B cell (primary cell): ENCODE measurements at regions not wholly inside any gene's neighbourhood (a gene's known extent, or its start where the extent isn't known, plus 50 kb on each side); places are given as distances from the start of the nearest gene placed in this dataset.

Source experiments
- ATAC-seq: fragments of 200-7000 bp; cut with Tn5 transposase; one replicate; pipeline ENCODE4 v1.10.0; 2021; ENCODE audit warnings: low read depth, mild to moderate bottlenecking, moderate number of reproducible peaks, moderate library complexity
- CTCF ChIA-PET: fragments of 350-600 bp; sonication (Branson Sonifier 250); formaldehyde crosslinking; loops from one replicate; lab custom pipeline; 2021; ENCODE audit warnings: antibody characterized with exemption, inconsistent platforms; lab: Charles Lee
- POLR2A ChIA-PET: fragments of 350-600 bp; sonication (Branson Sonifier 250); formaldehyde crosslinking; loops from one replicate; lab custom pipeline; 2021; ENCODE audit warnings: antibody characterized with exemption; lab: Charles Lee
- DNase-seq: peaks from one replicate; pipeline ENCODE4 v3.0.0; 2013
- H2AFZ ChIP-seq: 2 replicates; pipeline ENCODE4 v1.6.1; 2012; ENCODE audit warnings: mild to moderate bottlenecking, low read depth, low read length; ENCODE audit not compliant: insufficient read depth, poor library complexity, severe bottlenecking
- H3K27ac ChIP-seq, 2 donors: 1 replicate in 1 of 2; 2 replicates in 1 of 2; pipeline ENCODE4 v1.5.1; 2012 to 2013; ENCODE audit warnings: low read length in 2 of 2, mild to moderate bottlenecking in 2 of 2, moderate library complexity in 1 of 2
- H3K27me3 ChIP-seq, 4 experiments: fragments of 200-600 bp in 1 of 4; sonication (generic) in 1 of 4; replicated peaks in 1 of 4; 1 replicate in 2 of 4; 2 replicates in 2 of 4; pipeline versions ENCODE4 v1.6.1 to v1.7.0; 2013 to 2016; ENCODE audit warnings: low read length in 3 of 4, mild to moderate bottlenecking in 2 of 4, mixed read lengths in 1 of 4, moderate library complexity in 1 of 4; ENCODE audit not compliant: insufficient read depth in 4 of 4, control insufficient read depth in 3 of 4; ENCODE audit errors: control extremely low read depth in 1 of 4
- H3K36me3 ChIP-seq, 2 experiments: replicated peaks in 1 of 2; 1 replicate in 1 of 2; 2 replicates in 1 of 2; pipeline versions ENCODE4 v1.6.1 to v1.7.1; 2013; ENCODE audit warnings: low read length in 1 of 2; ENCODE audit not compliant: insufficient read depth in 2 of 2, control insufficient read depth in 1 of 2; ENCODE audit errors: control extremely low read depth in 1 of 2, extremely low read depth in 1 of 2
- H3K4me1 ChIP-seq, 2 donors: fragments of 200-600 bp in 1 of 2; sonication (generic) in 1 of 2; 1 replicate in 1 of 2; 2 replicates in 1 of 2; pipeline versions ENCODE4 v1.5.1 to v1.6.1; 2013 to 2017; ENCODE audit warnings: low read length in 2 of 2; ENCODE audit not compliant: control insufficient read depth in 2 of 2, insufficient read depth in 2 of 2
- H3K4me2 ChIP-seq: replicated peaks from 2 replicates; pipeline ENCODE3; 2012; ENCODE audit warnings: mild to moderate bottlenecking, low read depth, low read length; ENCODE audit not compliant: poor library complexity, severe bottlenecking
- H3K4me3 ChIP-seq, 5 experiments: fragments of 200-600 bp in 1 of 5; sonication (generic) in 1 of 5; 1 replicate in 3 of 5; 2 replicates in 2 of 5; pipeline versions ENCODE4 v1.5.1 to v1.7.0; 2011 to 2016; ENCODE audit warnings: low read length in 4 of 5, mild to moderate bottlenecking in 4 of 5, low read depth in 2 of 5, control low read depth in 1 of 5, moderate library complexity in 1 of 5; ENCODE audit not compliant: insufficient read depth in 1 of 5; ENCODE audit errors: control extremely low read depth in 1 of 5, extremely low read depth in 1 of 5
- H3K79me2 ChIP-seq: fragments of 200-600 bp; sonication (generic); one replicate; pipeline ENCODE4 v1.6.0; 2016; ENCODE audit warnings: low read length; ENCODE audit not compliant: control insufficient read depth, insufficient read depth
- H3K9ac ChIP-seq: fragments of 200-600 bp; sonication (generic); 2 replicates; pipeline ENCODE4 v1.6.1; 2017; ENCODE audit warnings: mild to moderate bottlenecking, low read length, moderate library complexity
- H3K9me3 ChIP-seq, 3 donors: one replicate each; pipeline versions ENCODE4 v1.6.1 to v1.7.1; 2013; ENCODE audit warnings: low read length in 2 of 3; ENCODE audit not compliant: control insufficient read depth in 2 of 3, insufficient read depth in 1 of 3; ENCODE audit errors: control extremely low read depth in 1 of 3
- H4K20me1 ChIP-seq: 2 replicates; pipeline ENCODE4 v1.6.0; 2012; ENCODE audit warnings: mild to moderate bottlenecking, low read length; ENCODE audit not compliant: insufficient read depth, control insufficient read depth, poor library complexity, severe bottlenecking
- H3K27ac Mint-ChIP-seq: one replicate; pipeline ENCODE4 v1.8.0; 2021; ENCODE audit warnings: mixed read lengths
- H3K27me3 Mint-ChIP-seq: one replicate; pipeline ENCODE4 v1.8.0; 2021; ENCODE audit warnings: mixed read lengths
- H3K4me1 Mint-ChIP-seq: one replicate; pipeline ENCODE4 v1.8.0; 2021; ENCODE audit warnings: mixed read lengths
- H3K4me3 Mint-ChIP-seq: one replicate; pipeline ENCODE4 v1.8.0; 2021; ENCODE audit warnings: mixed read lengths
- H3K9me3 Mint-ChIP-seq: one replicate; pipeline ENCODE4 v1.8.0; 2022; ENCODE audit warnings: mixed read lengths; ENCODE audit not compliant: insufficient read depth
- EZH2 ChIP-seq: IDR thresholded peaks from 2 replicates; pipeline ENCODE4 v1.6.1; 2012; ENCODE audit warnings: borderline replicate concordance, low read depth, mild to moderate bottlenecking, moderate library complexity, low read length; ENCODE audit not compliant: insufficient read depth, poor library complexity, severe bottlenecking
- WGBS: methylation state at CpG from one replicate; pipeline ENCODE4 v1.1.5; 2013; ENCODE audit warnings: missing lambda C conversion rate; ENCODE audit not compliant: insufficient coverage; 5-methylcytosine and 5-hydroxymethylcytosine counted together
- intact Hi-C: fragments of 100-400 bp; cut with micrococcal nuclease; formaldehyde crosslinking; loops from one replicate; pipeline ENCODE4 v1.10.0; 2022
- TF ChIP-seq, protein P1 (sequence below): fragments of 200-600 bp; IDR thresholded peaks from one replicate; pipeline ENCODE4 v1.8.0; 2022; ENCODE audit warnings: antibody characterized with exemption, mild to moderate bottlenecking

DNA sequence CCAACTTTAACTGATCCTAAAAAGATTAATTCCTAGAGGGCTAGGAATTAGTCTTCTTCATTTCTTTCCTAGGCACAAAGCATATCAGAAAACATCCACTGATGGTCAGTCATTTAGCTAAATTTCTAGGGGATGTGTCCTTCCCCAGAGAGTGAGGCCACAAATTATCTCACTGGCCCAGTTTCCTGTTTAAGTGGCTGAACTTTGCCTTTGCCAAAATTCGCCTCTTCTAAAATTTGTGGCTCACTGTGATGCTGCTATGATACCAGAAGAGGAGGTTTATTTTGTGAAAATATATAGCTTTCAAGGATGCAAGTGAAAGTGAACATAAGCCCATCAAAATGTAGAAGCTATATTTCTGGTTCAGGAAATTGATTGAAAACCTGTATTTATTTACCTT lies 98.1 kb upstream of the FER start:
- ChIA-PET CTCF (interaction anchor here (1.5 to 1.6 kb wide), 2 partner anchors 8 to 32 kb away, joined by 5 read pairs; no protein-coding TSS in a partner anchor), POLR2A (no interaction called here)
- Histone ChIP-seq H3K4me2 (no peak overlapping the region), H3K4me1 (no peaks in the 10 kb centered on the region), H3K27ac (no peak overlapping the region), H2AFZ (no peak overlapping the region), H3K27me3 (no peaks in the 10 kb centered on the region), H3K79me2 (no peaks in the 10 kb centered on the region), H3K4me3 (no peak overlapping the region), H3K9ac (no peak overlapping the region), H4K20me1 (no peaks in the 10 kb centered on the region), H3K36me3 (no peaks in the 10 kb centered on the region), H3K9me3 (peaks cover 0 to 12% (median 11%) of the 10 kb centered on the region in 3 donors)
- Mint-ChIP-seq H3K27ac (no peak overlapping the region), H3K4me1 (no peaks in the 10 kb centered on the region), H3K4me3 (no peak overlapping the region), H3K9me3 (peaks cover 8% of the 10 kb centered on the region), H3K27me3 (peaks cover 6% of the 10 kb centered on the region)
- DNase-seq (no peak), ATAC-seq (no peak)
- TF ChIP-seq, protein P1, sequence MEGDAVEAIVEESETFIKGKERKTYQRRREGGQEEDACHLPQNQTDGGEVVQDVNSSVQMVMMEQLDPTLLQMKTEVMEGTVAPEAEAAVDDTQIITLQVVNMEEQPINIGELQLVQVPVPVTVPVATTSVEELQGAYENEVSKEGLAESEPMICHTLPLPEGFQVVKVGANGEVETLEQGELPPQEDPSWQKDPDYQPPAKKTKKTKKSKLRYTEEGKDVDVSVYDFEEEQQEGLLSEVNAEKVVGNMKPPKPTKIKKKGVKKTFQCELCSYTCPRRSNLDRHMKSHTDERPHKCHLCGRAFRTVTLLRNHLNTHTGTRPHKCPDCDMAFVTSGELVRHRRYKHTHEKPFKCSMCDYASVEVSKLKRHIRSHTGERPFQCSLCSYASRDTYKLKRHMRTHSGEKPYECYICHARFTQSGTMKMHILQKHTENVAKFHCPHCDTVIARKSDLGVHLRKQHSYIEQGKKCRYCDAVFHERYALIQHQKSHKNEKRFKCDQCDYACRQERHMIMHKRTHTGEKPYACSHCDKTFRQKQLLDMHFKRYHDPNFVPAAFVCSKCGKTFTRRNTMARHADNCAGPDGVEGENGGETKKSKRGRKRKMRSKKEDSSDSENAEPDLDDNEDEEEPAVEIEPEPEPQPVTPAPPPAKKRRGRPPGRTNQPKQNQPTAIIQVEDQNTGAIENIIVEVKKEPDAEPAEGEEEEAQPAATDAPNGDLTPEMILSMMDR: no peak
- TF ChIP-seq EZH2: no peak
- intact Hi-C loops: no loop called here
- WGBS: no CpG with 5 or more reads among the region's 1 CpG

DNA sequence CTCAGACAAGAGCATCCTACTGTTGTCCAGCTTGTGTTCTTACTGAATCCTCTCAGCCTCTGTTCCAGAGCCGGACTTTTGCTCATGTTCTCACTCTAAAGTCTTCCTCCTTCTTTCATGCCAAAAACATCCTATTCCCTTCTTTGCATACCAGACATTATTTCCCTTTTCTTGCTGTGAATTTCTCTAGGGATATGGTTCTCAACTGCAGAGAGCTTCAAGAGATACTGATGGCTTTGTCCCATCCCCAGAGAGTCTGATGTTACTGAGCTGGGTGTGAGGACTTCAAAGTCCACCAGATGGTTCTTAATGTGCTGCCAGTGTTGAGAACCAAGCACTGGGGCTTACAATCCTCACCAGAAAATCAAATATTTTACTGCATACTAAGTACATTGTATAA lies 98.6 kb upstream of the FER start:
- H3K4me1 Mint-ChIP-seq: no peaks in the 10 kb centered on the region
- intact Hi-C loops: no loop called here
- no peak overlapping the region for H3K4me3 ChIP-seq
- no peak for ATAC-seq
- no peak overlapping the region for H3K27ac Mint-ChIP-seq
- no peak overlapping the region for H3K9ac ChIP-seq
- H3K27ac ChIP-seq: no peak overlapping the region
- H3K27me3 ChIP-seq: no peaks in the 10 kb centered on the region
- H3K4me2 ChIP-seq: no peak overlapping the region
- no peak for TF ChIP-seq EZH2
- TF ChIP-seq, protein P1: no peak
- no peaks in the 10 kb centered on the region for H3K79me2 ChIP-seq
- CTCF ChIA-PET: interaction anchor here (1.6 kb wide), 1 partner anchor 32 kb away, joined by 5 read pairs; no protein-coding TSS in a partner anchor
- no peaks in the 10 kb centered on the region for H3K36me3 ChIP-seq
- no peak overlapping the region for H3K4me3 Mint-ChIP-seq
- POLR2A ChIA-PET: no interaction called here
- peaks cover 0 to 12% (median 11%) of the 10 kb centered on the region in 3 donors for H3K9me3 ChIP-seq
- peaks cover 8% of the 10 kb centered on the region for H3K9me3 Mint-ChIP-seq
- no peaks in the 10 kb centered on the region for H4K20me1 ChIP-seq
- H3K4me1 ChIP-seq: no peaks in the 10 kb centered on the region
- DNase-seq: no peak
- 100% methylated on average over 1 of the region's 1 CpG for WGBS
- peaks cover 6% of the 10 kb centered on the region for H3K27me3 Mint-ChIP-seq
- H2AFZ ChIP-seq: no peak overlapping the region
